Thyroid gland (tissue), 4 donors: ENCODE measurements at regions not wholly inside any gene's neighbourhood (a gene's known extent, or its start where the extent isn't known, plus 50 kb on each side); places are given as distances from the start of the nearest gene placed in this dataset.
"Not testable (repeated sequence)": the region's sequence is repeated elsewhere in the genome, so short reads cannot be mapped to it uniquely, and the experiment has no call there.

ENCODE experiments used
- POLR2A ChIP-seq, 2 donors: fragments of 450-650 bp; IDR thresholded peaks; one replicate each; pipeline ENCODE4 v1.6.1; 2017; ENCODE audit warnings: antibody characterized with exemption in 2 of 2, mild to moderate bottlenecking in 2 of 2, moderate library complexity in 1 of 2
- TF ChIP-seq, protein P1 (sequence below), 6 experiments: fragments of 200-600 bp in 3 of 6; fragments of 450-650 bp in 3 of 6; sonication (generic) in 3 of 6; IDR thresholded peaks; one replicate each; pipeline ENCODE4 v1.5.1; 2016 to 2019; ENCODE audit warnings: antibody characterized with exemption in 6 of 6, mild to moderate bottlenecking in 2 of 6, inconsistent platforms in 1 of 6, moderate library complexity in 1 of 6

DNA sequence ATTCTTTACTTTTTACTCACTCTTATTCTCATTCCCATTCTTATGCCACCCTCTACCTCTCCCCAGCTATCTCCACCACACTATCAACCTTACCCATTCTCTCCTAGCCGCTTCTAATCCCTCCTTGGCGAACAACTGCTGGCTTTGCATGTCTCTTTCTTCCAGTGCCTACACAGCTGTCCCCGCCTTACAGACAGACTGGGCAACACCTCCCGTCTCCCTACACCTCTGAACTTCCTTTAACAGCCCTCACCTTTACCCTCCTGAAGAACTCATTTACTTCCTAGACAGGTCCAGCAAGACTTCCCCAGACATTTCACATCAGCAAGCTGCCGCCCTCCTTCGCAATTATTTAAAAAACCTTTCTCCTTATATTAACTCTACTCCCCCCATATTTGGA is 274.9 kb upstream of the GRID2 start:
- TF ChIP-seq, protein P1, sequence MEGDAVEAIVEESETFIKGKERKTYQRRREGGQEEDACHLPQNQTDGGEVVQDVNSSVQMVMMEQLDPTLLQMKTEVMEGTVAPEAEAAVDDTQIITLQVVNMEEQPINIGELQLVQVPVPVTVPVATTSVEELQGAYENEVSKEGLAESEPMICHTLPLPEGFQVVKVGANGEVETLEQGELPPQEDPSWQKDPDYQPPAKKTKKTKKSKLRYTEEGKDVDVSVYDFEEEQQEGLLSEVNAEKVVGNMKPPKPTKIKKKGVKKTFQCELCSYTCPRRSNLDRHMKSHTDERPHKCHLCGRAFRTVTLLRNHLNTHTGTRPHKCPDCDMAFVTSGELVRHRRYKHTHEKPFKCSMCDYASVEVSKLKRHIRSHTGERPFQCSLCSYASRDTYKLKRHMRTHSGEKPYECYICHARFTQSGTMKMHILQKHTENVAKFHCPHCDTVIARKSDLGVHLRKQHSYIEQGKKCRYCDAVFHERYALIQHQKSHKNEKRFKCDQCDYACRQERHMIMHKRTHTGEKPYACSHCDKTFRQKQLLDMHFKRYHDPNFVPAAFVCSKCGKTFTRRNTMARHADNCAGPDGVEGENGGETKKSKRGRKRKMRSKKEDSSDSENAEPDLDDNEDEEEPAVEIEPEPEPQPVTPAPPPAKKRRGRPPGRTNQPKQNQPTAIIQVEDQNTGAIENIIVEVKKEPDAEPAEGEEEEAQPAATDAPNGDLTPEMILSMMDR (IDR thresholded peaks at IDR 0.05) = not testable (repeated sequence)
- TF ChIP-seq POLR2A (IDR thresholded peaks at IDR 0.05) = not testable (repeated sequence)
